Esophagus muscularis mucosa (tissue), 4 donors: ENCODE measurements at regions not wholly inside any gene's neighbourhood (a gene's known extent, or its start where the extent isn't known, plus 50 kb on each side); places are given as distances from the start of the nearest gene placed in this dataset.

Experiments
- DNase-seq: peaks from one replicate; pipeline ENCODE4 v3.0.0-alpha.2; 2017; ENCODE audit errors: extremely low spot score
- H3K27ac ChIP-seq, 4 donors: fragments of 200-600 bp; sonication (generic); replicated peaks in 1 of 4; 1 replicate in 3 of 4; 2 replicates in 1 of 4; pipeline ENCODE4 v1.5.1; 2016 to 2019; ENCODE audit warnings: mild to moderate bottlenecking in 1 of 4
- H3K27me3 ChIP-seq, 4 donors: fragments of 200-600 bp; sonication (generic); one replicate each; pipeline versions ENCODE4 v1.5.1 to v1.6.0; 2016 to 2019
- H3K36me3 ChIP-seq, 4 donors: fragments of 200-600 bp; sonication (generic); one replicate each; pipeline ENCODE4 v1.5.1; 2016 to 2019
- H3K4me1 ChIP-seq, 4 donors: fragments of 200-600 bp; sonication (generic); one replicate each; pipeline ENCODE4 v1.5.1; 2016 to 2019
- H3K4me3 ChIP-seq, 4 donors: fragments of 200-600 bp; sonication (generic); 1 replicate in 2 of 4; 2 replicates in 2 of 4; pipeline ENCODE4 v1.5.1; 2016 to 2019; ENCODE audit warnings: mild to moderate bottlenecking in 4 of 4, moderate library complexity in 1 of 4
- H3K9me3 ChIP-seq, 4 donors: fragments of 200-600 bp; sonication (generic); 1 replicate in 3 of 4; 2 replicates in 1 of 4; pipeline ENCODE4 v1.5.1; 2016 to 2019
- EP300 ChIP-seq: sonication (generic); formaldehyde crosslinking; IDR thresholded peaks from one replicate; pipeline ENCODE4 v1.6.1; 2017; ENCODE audit warnings: antibody characterized with exemption
- POLR2A ChIP-seq: fragments of 450-650 bp; IDR thresholded peaks from one replicate; pipeline ENCODE4 v1.6.1; 2017; ENCODE audit warnings: antibody characterized with exemption, moderate library complexity, mild to moderate bottlenecking, low read depth
- POLR2AphosphoS5 ChIP-seq, 2 donors: sonication (generic); formaldehyde crosslinking; IDR thresholded peaks; one replicate each; pipeline ENCODE4 v1.6.1; 2017; ENCODE audit warnings: antibody characterized with exemption in 2 of 2
- WGBS: methylation state at CpG from one replicate; pipeline ENCODE4 v1.1.5; 2018; 5-methylcytosine and 5-hydroxymethylcytosine counted together
- intact Hi-C: fragments of 100-400 bp; cut with DNase I; formaldehyde crosslinking; loops from one replicate; pipeline ENCODE4 v1.15.1; 2023
- TF ChIP-seq, protein P1 (sequence below), 3 experiments: fragments of 200-600 bp in 2 of 3; fragments of 450-650 bp in 1 of 3; sonication (generic) in 2 of 3; IDR thresholded peaks; one replicate each; pipeline ENCODE4 v1.5.1; 2017 to 2019; ENCODE audit warnings: antibody characterized with exemption in 3 of 3, mild to moderate bottlenecking in 2 of 3, moderate library complexity in 1 of 3

DNA sequence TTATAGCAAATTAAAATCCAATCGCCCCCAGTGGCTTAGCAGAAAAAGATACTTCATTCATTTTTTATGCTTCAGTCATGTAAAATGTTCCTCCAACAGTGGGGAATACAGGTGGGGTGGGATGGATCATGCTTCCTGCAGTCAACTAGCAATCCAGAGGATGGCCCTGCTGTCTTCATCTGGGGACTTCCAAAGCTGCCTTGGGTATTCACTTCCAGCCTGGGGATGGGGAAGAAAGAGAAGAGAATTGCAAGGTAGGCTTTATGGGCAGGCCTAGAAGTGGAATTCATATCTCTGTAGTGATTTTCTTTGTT is 354.8 kb upstream of the SLCO3A1 start:
- no peak overlapping the region for H3K4me3 ChIP-seq
- no peaks in the 10 kb centered on the region for H3K36me3 ChIP-seq
- H3K27ac ChIP-seq: no peak overlapping the region
- no peaks in the 10 kb centered on the region for H3K4me1 ChIP-seq
- no peak for DNase-seq
- TF ChIP-seq POLR2AphosphoS5 (IDR thresholded peaks at IDR 0.05): no peak
- TF ChIP-seq EP300: no peak
- TF ChIP-seq, protein P1, sequence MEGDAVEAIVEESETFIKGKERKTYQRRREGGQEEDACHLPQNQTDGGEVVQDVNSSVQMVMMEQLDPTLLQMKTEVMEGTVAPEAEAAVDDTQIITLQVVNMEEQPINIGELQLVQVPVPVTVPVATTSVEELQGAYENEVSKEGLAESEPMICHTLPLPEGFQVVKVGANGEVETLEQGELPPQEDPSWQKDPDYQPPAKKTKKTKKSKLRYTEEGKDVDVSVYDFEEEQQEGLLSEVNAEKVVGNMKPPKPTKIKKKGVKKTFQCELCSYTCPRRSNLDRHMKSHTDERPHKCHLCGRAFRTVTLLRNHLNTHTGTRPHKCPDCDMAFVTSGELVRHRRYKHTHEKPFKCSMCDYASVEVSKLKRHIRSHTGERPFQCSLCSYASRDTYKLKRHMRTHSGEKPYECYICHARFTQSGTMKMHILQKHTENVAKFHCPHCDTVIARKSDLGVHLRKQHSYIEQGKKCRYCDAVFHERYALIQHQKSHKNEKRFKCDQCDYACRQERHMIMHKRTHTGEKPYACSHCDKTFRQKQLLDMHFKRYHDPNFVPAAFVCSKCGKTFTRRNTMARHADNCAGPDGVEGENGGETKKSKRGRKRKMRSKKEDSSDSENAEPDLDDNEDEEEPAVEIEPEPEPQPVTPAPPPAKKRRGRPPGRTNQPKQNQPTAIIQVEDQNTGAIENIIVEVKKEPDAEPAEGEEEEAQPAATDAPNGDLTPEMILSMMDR (IDR thresholded peaks at IDR 0.05): no peak
- no peak for TF ChIP-seq POLR2A
- no peaks in the 10 kb centered on the region for H3K9me3 ChIP-seq
- WGBS: 84% methylated on average over 1 of the region's 1 CpG
- intact Hi-C loops: no loop called here
- H3K27me3 ChIP-seq: no peaks in the 10 kb centered on the region

DNA sequence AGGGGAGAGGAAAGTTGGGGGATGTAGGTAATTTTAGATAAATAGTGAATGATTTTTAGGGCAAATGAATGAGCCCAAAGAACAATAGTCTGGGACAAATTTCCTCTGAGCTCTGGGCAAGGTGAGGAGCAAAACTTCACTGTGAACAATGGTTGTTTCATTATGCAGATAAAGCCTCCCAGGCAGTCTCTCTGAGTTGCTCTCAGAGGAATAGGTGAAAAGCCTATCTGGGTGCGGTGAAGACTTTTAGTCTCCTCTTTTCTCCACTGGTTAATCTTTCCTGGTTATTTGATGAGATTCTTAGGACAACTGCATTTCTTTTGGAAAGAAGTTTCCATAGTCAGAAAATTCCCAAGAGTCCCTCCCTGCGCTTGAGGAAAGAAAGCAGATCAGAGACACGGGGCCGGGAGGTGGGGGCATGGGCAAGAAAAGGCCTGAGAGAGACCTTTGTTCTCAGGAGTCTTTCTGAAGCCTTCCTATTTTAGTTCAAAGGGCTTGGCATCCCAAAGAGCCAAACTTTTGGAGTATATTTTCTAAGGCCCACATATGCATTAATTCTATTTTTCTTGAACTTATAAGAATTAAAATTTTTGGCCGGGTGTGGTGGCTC is 353.6 kb upstream of the SLCO3A1 start:
- no peak overlapping the region for H3K4me3 ChIP-seq
- TF ChIP-seq POLR2A: no peak
- no peak for TF ChIP-seq POLR2AphosphoS5 (IDR thresholded peaks at IDR 0.05)
- no peak for TF ChIP-seq EP300
- TF ChIP-seq, protein P1 (IDR thresholded peaks at IDR 0.05): no peak
- H3K27ac ChIP-seq: no peak overlapping the region
- no peaks in the 10 kb centered on the region for H3K9me3 ChIP-seq
- DNase-seq: no peak
- no peaks in the 10 kb centered on the region for H3K4me1 ChIP-seq
- intact Hi-C loops: no loop called here
- 91% methylated on average over 5 of the region's 5 CpGs for WGBS
- no peaks in the 10 kb centered on the region for H3K36me3 ChIP-seq
- H3K27me3 ChIP-seq: no peaks in the 10 kb centered on the region

DNA sequence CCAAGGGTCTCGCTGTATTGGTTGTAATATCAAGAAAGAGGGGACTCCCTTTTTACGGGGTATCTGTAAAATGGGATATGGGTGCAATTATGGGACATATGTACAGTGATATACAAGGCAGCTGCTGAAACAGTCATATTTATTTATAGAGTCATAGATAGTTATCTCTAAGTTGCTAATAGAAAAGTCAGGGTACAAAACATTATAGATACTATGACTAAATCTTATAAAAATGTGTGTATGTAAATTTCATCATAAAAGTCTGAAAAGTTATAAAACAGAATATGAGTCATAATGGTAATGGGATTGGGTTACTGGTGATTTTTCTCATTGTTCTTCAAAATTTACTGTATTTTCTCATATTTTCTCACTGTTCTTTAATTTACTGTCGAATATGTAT is 344.9 kb upstream of the SLCO3A1 start:
- no peaks in the 10 kb centered on the region for H3K9me3 ChIP-seq
- intact Hi-C loops: no loop called here
- no peaks in the 10 kb centered on the region for H3K36me3 ChIP-seq
- H3K4me3 ChIP-seq: no peak overlapping the region
- no peaks in the 10 kb centered on the region for H3K4me1 ChIP-seq
- WGBS: 82% methylated on average over 3 of the region's 3 CpGs
- no peak for DNase-seq
- H3K27ac ChIP-seq: no peak overlapping the region
- no peaks in the 10 kb centered on the region for H3K27me3 ChIP-seq
- TF ChIP-seq, protein P1 (IDR thresholded peaks at IDR 0.05): no peak
- no peak for TF ChIP-seq EP300
- no peak for TF ChIP-seq POLR2AphosphoS5 (IDR thresholded peaks at IDR 0.05)
- no peak for TF ChIP-seq POLR2A

DNA sequence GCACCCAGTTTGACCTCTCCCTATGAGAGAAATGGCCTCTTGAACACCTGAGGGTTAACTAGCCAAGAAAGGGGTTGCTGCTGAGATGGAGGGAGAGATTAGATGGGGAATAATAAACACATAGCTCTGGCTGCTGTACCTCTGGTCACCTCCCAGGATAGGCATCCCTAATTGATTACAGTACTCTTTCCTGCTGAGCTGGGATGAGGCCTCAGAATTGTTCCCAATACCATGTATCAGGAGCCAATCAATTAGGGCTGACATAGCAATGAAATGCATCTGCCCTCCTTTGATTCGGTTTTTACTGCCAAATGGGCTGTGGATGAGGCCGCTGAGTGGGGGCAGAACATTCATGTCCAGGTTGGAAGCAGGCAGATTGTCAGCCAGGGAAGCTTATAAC is 339.4 kb upstream of the SLCO3A1 start:
- DNase-seq: no peak
- no peak for TF ChIP-seq POLR2A
- no peak for TF ChIP-seq POLR2AphosphoS5 (IDR thresholded peaks at IDR 0.05)
- no peaks in the 10 kb centered on the region for H3K27me3 ChIP-seq
- no peaks in the 10 kb centered on the region for H3K36me3 ChIP-seq
- no peaks in the 10 kb centered on the region for H3K9me3 ChIP-seq
- no peak overlapping the region for H3K27ac ChIP-seq
- no peak overlapping the region for H3K4me3 ChIP-seq
- WGBS: 69% methylated on average over 2 of the region's 2 CpGs
- H3K4me1 ChIP-seq: no peaks in the 10 kb centered on the region
- intact Hi-C loops: no loop called here

DNA sequence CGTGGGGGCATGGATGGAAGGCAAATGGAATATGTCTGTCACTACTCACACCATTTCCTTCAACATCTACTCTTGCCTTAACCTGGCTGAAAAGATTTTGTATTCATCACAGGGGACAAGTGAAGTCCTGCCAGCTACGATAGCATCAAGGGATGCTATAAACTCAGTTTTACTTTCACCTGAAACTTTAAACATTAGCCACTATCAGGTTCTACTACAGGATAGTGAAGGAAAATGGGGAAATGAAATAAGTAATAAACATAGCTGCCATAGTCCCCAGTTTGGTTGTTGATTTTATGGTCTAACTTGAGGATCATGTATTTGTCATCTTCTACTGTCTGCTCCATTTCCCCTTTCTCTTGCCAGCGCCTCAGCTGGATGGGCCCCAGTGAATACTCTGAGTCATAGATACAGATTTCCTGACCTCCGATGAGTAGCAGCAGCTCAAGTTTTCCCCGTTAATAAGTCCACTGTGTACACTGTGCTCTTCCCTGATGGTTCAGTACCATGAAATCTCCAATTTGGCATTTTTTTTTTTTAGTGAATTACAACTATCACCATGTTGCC is 338.2 kb upstream of the SLCO3A1 start:
- no peaks in the 10 kb centered on the region for H3K27me3 ChIP-seq
- no peak overlapping the region for H3K27ac ChIP-seq
- no peaks in the 10 kb centered on the region for H3K4me1 ChIP-seq
- no peaks in the 10 kb centered on the region for H3K36me3 ChIP-seq
- intact Hi-C loops: no loop called here
- no peak overlapping the region for H3K4me3 ChIP-seq
- 63% methylated on average over 5 of the region's 5 CpGs for WGBS
- no peaks in the 10 kb centered on the region for H3K9me3 ChIP-seq
- no peak for DNase-seq
- TF ChIP-seq EP300: no peak
- no peak for TF ChIP-seq POLR2AphosphoS5 (IDR thresholded peaks at IDR 0.05)
- TF ChIP-seq, protein P1 (IDR thresholded peaks at IDR 0.05): no peak
- no peak for TF ChIP-seq POLR2A
